ENCODE measurements at regions not wholly inside any gene's neighbourhood (a gene's known extent, or its start where the extent isn't known, plus 50 kb on each side); places are given as distances from the start of the nearest gene placed in this dataset.

- no peak overlapping the region for H3K4me3 ChIP-seq (ENCODE audit: low read depth, low read length)
- TF ChIP-seq ZNF548 (tag by site-specific recombination; IDR thresholded peaks at IDR 0.05) (no peak), ZNF623 (tag by site-specific recombination; IDR thresholded peaks at IDR 0.05) (no peak), ZEB2 (tag by site-specific recombination; IDR thresholded peaks at IDR 0.05) (no peak)
- H3K9me3 ChIP-seq (ENCODE audit: control insufficient read depth, insufficient read depth, low read depth, low read length), result no peaks in the 10 kb centered on the region
- no peaks in the 10 kb centered on the region for H3K4me1 ChIP-seq (ENCODE audit: control insufficient read depth, insufficient read depth, low read length)
- H3K27ac ChIP-seq (ENCODE audit: extremely low read depth, low read depth, low read length), result no peak overlapping the region
- POLR2A ChIA-PET, result no interaction called here
- CTCF ChIA-PET, result no interaction called here
- no peaks in the 10 kb centered on the region for H3K36me3 ChIP-seq (ENCODE audit: control insufficient read depth in 2 of 2, insufficient read depth in 1 of 2, low read length in 2 of 2)
Measured at GRCh38 chr17:53127331-53127730, 695.4 kb upstream of the KIF2B start.

GRCh38 chr17:53122966-53123365 is 699.8 kb upstream of the KIF2B start:
- Histone ChIP-seq H3K27ac (ENCODE audit: extremely low read depth, low read depth, low read length) (no peak overlapping the region), H3K4me3 (ENCODE audit: low read depth, low read length) (no peak overlapping the region), H3K9me3 (ENCODE audit: control insufficient read depth, insufficient read depth, low read depth, low read length) (no peaks in the 10 kb centered on the region), H3K4me1 (ENCODE audit: control insufficient read depth, insufficient read depth, low read length) (no peaks in the 10 kb centered on the region), H3K36me3 (ENCODE audit: control insufficient read depth in 2 of 2, insufficient read depth in 1 of 2, low read length in 2 of 2) (no peaks in the 10 kb centered on the region)
- ChIA-PET POLR2A (no interaction called here), CTCF (interaction anchor here (0.7 kb wide), 1 partner anchor 191 kb away, joined by 3 read pairs; no protein-coding TSS in a partner anchor)
- no peak for TF ChIP-seq ZNF239 (tag by site-specific recombination; IDR thresholded peaks at IDR 0.05)
- no peak for TF ChIP-seq PRDM4 (tag by site-specific recombination; IDR thresholded peaks at IDR 0.05)
- TF ChIP-seq SALL2 (tag by site-specific recombination; IDR thresholded peaks at IDR 0.05; ENCODE audit: borderline replicate concordance), result no peak
- no peak for TF ChIP-seq ZNF510 (tag by site-specific recombination; IDR thresholded peaks at IDR 0.05; ENCODE audit: insufficient replicate concordance)

DNA sequence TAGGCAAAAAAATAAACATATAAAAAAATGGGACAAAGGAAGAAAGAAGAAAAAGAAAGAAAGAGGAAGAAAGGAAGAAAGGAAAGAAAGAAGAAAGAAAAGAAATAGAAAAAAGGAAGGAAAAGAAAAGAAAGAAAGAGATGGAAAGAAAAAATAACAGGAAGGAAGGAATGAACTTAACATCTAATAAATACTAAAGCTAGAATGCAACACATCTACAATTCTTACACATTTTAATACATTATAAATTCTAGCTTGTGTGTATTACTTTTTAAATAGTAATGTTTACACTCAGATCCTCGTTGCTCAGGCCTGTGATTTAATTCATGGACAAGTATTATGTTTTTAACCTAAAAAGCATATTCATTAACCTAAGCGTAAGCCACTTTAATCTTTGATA is 703.0 kb upstream of the KIF2B start:
- H3K36me3 ChIP-seq (ENCODE audit: control insufficient read depth in 2 of 2, insufficient read depth in 1 of 2, low read length in 2 of 2), result no peaks in the 10 kb centered on the region
- no peaks in the 10 kb centered on the region for H3K9me3 ChIP-seq (ENCODE audit: control insufficient read depth, insufficient read depth, low read depth, low read length)
- no peak for TF ChIP-seq ZSCAN30 (tag by site-specific recombination; IDR thresholded peaks at IDR 0.05)
- no peak for TF ChIP-seq ZNF777 (tag by site-specific recombination; IDR thresholded peaks at IDR 0.05; ENCODE audit: borderline replicate concordance)
- no peak for TF ChIP-seq ZNF692 (tag by site-specific recombination; IDR thresholded peaks at IDR 0.05)
- TF ChIP-seq ZNF48 (tag by site-specific recombination; IDR thresholded peaks at IDR 0.05), result no peak
- POLR2A ChIA-PET, result no interaction called here
- no peak overlapping the region for H3K27ac ChIP-seq (ENCODE audit: extremely low read depth, low read depth, low read length)
- H3K4me1 ChIP-seq (ENCODE audit: control insufficient read depth, insufficient read depth, low read length), result no peaks in the 10 kb centered on the region
- CTCF ChIA-PET, result no interaction called here
- no peak overlapping the region for H3K4me3 ChIP-seq (ENCODE audit: low read depth, low read length)

GRCh38 chr17:53118948-53119347 is 703.8 kb upstream of the KIF2B start:
- ChIA-PET CTCF (interaction anchor here (0.7 kb wide), 1 partner anchor 11 kb away, joined by 3 read pairs; no protein-coding TSS in a partner anchor), POLR2A (no interaction called here)
- H3K9me3 ChIP-seq (ENCODE audit: control insufficient read depth, insufficient read depth, low read depth, low read length), result no peaks in the 10 kb centered on the region
- no peak overlapping the region for H3K4me3 ChIP-seq (ENCODE audit: low read depth, low read length)
- TF ChIP-seq ZNF274 (IDR thresholded peaks at IDR 0.05; ENCODE audit: low read length), result no peak
- TF ChIP-seq ZNF274 (tag by site-specific recombination; IDR thresholded peaks at IDR 0.05; ENCODE audit: borderline replicate concordance), result no peak
- TF ChIP-seq, protein P1, sequence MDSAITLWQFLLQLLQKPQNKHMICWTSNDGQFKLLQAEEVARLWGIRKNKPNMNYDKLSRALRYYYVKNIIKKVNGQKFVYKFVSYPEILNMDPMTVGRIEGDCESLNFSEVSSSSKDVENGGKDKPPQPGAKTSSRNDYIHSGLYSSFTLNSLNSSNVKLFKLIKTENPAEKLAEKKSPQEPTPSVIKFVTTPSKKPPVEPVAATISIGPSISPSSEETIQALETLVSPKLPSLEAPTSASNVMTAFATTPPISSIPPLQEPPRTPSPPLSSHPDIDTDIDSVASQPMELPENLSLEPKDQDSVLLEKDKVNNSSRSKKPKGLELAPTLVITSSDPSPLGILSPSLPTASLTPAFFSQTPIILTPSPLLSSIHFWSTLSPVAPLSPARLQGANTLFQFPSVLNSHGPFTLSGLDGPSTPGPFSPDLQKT (IDR thresholded peaks at IDR 0.05; ENCODE audit: borderline replicate concordance, low read depth, low read length), result no peak
- TF ChIP-seq ZNF529 (tag by site-specific recombination; IDR thresholded peaks at IDR 0.05; ENCODE audit: insufficient replicate concordance), result no peak
- TF ChIP-seq ZNF692 (tag by site-specific recombination; IDR thresholded peaks at IDR 0.05), result no peak
- no peak for TF ChIP-seq ZNF600 (tag by site-specific recombination; IDR thresholded peaks at IDR 0.05)
- no peak for TF ChIP-seq ZNF157 (tag by site-specific recombination; IDR thresholded peaks at IDR 0.05)
- TF ChIP-seq ZNF558 (tag by site-specific recombination; IDR thresholded peaks at IDR 0.05), result no peak
- no peak for TF ChIP-seq SP3 (tag by site-specific recombination; IDR thresholded peaks at IDR 0.05)
- TF ChIP-seq EGR2 (tag by site-specific recombination; IDR thresholded peaks at IDR 0.05; ENCODE audit: low read depth), result no peak
- TF ChIP-seq ZNF324 (tag by site-specific recombination; IDR thresholded peaks at IDR 0.05), result no peak
- no peak for TF ChIP-seq ZNF837 (tag by site-specific recombination; IDR thresholded peaks at IDR 0.05)
- no peak for TF ChIP-seq ZNF768 (tag by site-specific recombination; IDR thresholded peaks at IDR 0.05)
- H3K27ac ChIP-seq (ENCODE audit: extremely low read depth, low read depth, low read length), result no peak overlapping the region
- no peaks in the 10 kb centered on the region for H3K36me3 ChIP-seq (ENCODE audit: control insufficient read depth in 2 of 2, insufficient read depth in 1 of 2, low read length in 2 of 2)
- H3K4me1 ChIP-seq (ENCODE audit: control insufficient read depth, insufficient read depth, low read length), result no peaks in the 10 kb centered on the region
